GM10266 (cell line): ENCODE measurements at regions not wholly inside any gene's neighbourhood (a gene's known extent, or its start where the extent isn't known, plus 50 kb on each side); places are given as distances from the start of the nearest gene placed in this dataset.

Source experiments
- DNase-seq: peaks from one replicate; pipeline ENCODE4 v3.0.0; 2012; ENCODE audit errors: extremely low spot score
- TF ChIP-seq, protein P1 (sequence below): IDR thresholded peaks from 2 replicates; pipeline ENCODE4 v1.5.1; 2012; ENCODE audit warnings: mild to moderate bottlenecking, low read depth; ENCODE audit not compliant: control insufficient read depth, insufficient read depth; ENCODE audit errors: missing control alignments

DNA sequence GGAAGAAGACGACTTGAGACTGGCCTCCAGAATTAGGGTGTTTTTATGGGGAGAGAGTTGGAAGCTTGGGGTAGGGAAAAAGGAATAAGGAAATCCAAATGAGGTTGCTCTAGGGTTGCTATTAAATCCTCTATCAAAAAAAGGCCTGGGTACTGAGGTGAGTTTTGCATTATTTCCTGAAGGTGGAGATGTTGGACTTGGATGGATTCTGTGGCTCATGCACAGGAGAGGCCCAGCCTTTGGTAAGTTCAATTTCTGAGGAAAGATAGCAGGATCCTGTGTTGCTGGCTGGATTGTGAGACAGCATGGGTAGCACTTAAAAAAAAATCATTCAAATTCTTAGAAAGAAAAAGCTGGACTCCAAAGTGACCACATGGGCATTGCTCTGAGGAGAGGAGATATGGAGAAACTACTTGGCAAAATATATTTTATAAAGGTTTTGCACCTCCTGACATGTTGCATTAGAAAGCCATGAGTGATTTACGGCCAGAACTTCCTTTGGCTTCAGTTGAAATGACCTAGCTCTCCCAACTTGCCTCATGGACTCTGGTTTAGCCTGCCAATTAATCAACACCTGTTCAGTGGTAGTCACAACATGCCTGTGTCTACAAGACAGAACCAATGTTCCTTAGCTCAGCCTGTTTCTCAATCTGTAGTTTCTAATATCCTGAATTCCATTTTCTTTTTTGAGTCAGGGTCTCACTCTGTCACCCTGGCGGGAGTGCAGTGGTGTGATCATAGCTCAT, 152.1 kb upstream of the RALGAPA2 start:
- no peak for DNase-seq
- TF ChIP-seq, protein P1, sequence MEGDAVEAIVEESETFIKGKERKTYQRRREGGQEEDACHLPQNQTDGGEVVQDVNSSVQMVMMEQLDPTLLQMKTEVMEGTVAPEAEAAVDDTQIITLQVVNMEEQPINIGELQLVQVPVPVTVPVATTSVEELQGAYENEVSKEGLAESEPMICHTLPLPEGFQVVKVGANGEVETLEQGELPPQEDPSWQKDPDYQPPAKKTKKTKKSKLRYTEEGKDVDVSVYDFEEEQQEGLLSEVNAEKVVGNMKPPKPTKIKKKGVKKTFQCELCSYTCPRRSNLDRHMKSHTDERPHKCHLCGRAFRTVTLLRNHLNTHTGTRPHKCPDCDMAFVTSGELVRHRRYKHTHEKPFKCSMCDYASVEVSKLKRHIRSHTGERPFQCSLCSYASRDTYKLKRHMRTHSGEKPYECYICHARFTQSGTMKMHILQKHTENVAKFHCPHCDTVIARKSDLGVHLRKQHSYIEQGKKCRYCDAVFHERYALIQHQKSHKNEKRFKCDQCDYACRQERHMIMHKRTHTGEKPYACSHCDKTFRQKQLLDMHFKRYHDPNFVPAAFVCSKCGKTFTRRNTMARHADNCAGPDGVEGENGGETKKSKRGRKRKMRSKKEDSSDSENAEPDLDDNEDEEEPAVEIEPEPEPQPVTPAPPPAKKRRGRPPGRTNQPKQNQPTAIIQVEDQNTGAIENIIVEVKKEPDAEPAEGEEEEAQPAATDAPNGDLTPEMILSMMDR: no peak

DNA sequence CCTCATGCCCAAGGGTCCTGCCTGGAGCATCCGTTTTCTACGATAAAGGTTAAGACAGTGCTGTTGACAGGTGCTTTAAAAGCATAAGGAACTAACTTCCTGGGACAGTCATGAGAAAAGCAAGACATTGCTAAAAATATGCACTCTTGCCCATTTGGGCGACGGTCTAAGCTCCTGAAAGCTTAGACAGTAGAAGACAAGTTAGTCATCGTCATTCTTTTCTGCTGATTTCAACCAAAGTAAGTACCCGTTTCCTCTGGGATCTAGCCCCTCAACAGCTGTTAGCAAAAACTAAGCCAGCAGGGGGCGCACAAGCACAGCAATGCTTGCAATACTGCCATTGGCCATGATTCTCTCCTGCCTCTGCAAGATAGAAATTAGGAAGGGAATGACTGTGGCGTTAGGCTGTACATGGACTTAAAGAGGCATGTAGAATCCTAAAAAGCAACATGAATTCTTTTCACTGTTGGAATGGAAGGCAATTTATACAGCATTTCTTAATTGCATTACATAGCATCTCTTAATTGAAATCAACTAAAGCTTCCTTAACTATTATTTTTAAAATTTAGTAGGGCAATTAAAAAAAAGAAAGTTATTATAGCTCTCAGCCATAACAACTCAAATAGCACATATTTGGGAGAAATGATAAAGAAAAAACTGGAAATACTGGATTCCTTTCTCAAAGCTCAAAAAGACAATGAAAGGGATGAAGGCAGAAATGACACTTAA, 147.8 kb upstream of the RALGAPA2 start:
- TF ChIP-seq, protein P1: peak; percentile 95
- peak; percentile 77 for DNase-seq

DNA sequence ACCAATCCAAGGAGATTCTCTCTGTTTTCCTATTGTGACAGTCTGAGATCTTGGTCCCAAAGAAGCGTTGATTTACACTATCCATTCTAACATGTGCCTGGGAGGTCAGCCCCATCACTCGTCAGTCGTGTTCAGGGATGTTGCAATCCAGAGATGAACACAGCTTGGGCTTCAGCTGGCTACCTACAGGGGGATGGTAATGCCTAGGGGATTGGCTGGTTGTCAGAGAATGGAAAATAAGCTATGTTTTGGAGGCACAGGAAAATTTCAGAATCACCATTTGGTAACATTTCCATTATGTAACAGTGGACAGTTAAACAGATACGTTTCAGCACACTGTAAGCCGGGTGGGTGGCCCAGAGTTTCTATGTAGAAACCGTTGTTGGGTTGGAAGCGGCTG, 147.1 kb upstream of the RALGAPA2 start:
- TF ChIP-seq, protein P1: no peak
- no peak for DNase-seq

DNA sequence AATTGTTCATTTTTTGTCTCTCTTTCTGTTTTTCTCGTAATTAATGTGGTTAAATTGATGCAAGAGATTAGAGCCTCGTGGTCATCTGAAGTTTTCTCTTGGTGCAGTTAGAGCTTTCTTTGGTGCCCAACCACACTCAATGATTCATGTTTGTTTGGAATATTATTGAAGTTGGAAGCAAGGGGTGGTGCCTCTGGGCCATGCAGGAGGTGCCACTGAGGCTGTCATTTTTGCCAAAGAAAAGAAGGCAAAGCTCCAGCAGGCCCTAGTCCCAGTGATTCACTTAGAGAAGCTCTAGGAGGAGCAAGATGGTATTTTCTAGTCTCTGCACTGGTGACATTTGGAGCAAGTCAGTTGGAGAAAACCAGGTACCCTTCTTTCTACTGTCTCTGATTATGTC, 144.5 kb upstream of the RALGAPA2 start:
- DNase-seq: no peak
- TF ChIP-seq, protein P1: no peak

DNA sequence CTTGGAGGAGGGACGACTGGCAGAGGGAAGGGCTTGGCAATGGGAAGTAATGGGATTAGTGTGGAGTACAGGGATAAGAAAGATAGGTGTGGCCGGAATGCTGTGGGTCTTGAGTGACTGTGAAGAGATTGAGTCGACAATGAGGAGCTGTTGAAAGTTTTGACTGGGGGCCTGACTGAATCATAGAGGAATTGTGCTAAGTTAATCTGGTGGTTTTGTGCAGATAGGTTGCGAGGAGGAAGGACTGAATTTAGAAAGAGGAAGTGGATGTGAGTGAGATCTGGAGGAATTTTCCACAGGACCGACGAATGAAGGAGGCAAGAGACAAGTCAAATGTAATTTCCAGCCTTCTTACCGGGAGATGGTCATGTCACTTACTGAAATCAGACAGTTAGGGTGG, 143.9 kb upstream of the RALGAPA2 start:
- TF ChIP-seq, protein P1: no peak
- DNase-seq: no peak

DNA sequence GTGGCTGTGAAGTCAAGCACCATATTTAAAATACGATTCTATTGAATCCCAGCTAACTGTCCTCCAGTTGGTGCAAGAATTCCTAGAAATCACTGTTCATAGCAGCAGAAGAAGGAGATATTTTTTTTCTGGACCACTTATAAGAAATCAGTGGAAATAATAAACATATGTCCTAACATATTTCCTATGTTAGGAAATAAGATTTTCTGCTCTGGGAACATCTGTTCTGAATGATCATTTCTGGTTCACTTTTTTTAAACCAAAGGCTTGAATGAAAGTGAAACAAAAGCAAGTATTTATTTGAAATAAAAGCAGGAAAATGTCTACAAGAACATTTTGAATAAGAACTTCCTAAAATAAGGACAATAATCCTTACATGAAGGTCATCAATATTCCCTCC, 138.9 kb upstream of the RALGAPA2 start:
- TF ChIP-seq, protein P1: no peak
- no peak for DNase-seq

DNA sequence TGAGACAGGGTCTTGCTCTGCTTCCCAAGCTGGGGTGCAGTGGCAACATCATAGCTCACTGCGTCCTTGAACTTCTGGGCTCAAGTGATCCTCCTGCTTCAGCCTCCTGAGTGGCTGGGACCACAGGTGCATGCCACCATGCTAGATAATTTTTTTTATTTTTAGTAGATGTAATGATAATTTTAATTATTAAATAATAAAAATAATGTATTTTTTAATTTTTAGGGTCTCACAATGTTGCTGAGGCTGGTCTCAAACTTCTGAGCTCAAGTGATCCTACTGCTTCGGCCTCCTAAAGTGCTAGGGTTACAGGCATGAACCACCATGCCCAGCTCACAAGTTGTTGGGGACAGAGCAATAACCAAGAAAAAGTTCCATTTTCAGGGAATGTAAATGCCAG, 138.0 kb upstream of the RALGAPA2 start:
- DNase-seq: no peak
- TF ChIP-seq, protein P1: no peak
